ENCODE measurements at regions not wholly inside any gene's neighbourhood (a gene's known extent, or its start where the extent isn't known, plus 50 kb on each side); places are given as distances from the start of the nearest gene placed in this dataset.

GRCh38 chr18:22624176-22624575, 206.5 kb upstream of the CTAGE1 start:
- CTCF ChIA-PET: no interaction called here
- H3K4me2 ChIP-seq: no peak overlapping the region

GRCh38 chr18:22625406-22625805, 207.7 kb upstream of the CTAGE1 start:
- 78% methylated on average over 2 of the region's 2 CpGs for WGBS (ENCODE audit: missing lambda C conversion rate)
- no peak for ATAC-seq
- no peak for TF ChIP-seq ATOH8 (CRISPR knock-in tag; IDR thresholded peaks at IDR 0.05; ENCODE audit: low read depth)
- TF ChIP-seq CBX8 (IDR thresholded peaks at IDR 0.05): no peak
- no peak for TF ChIP-seq CHD4 (IDR thresholded peaks at IDR 0.05; ENCODE audit: borderline replicate concordance)
- TF ChIP-seq SMC3 (IDR thresholded peaks at IDR 0.05): no peak
- TF ChIP-seq MAFK (IDR thresholded peaks at IDR 0.05; ENCODE audit: partially characterized antibody): no peak
- TF ChIP-seq CHD2 (IDR thresholded peaks at IDR 0.05; ENCODE audit: low read length, partially characterized antibody): no peak
- TF ChIP-seq ZFP36 (IDR thresholded peaks at IDR 0.05; ENCODE audit: borderline replicate concordance, partially characterized antibody): no peak
- TF ChIP-seq ZSCAN20 (CRISPR knock-in tag; IDR thresholded peaks at IDR 0.05): no peak
- no peak for TF ChIP-seq RCOR1 (IDR thresholded peaks at IDR 0.05; ENCODE audit: low read depth, low read length)
- TF ChIP-seq HOXB13 (CRISPR knock-in tag; IDR thresholded peaks at IDR 0.05; ENCODE audit: low read depth): no peak
- no peak for TF ChIP-seq TFCP2L1 (CRISPR knock-in tag; IDR thresholded peaks at IDR 0.05)
- no peak for TF ChIP-seq MAZ (IDR thresholded peaks at IDR 0.05; ENCODE audit: borderline replicate concordance, low read depth, low read length)
- no peak for TF ChIP-seq SREBF2 (IDR thresholded peaks at IDR 0.05)
- Histone ChIP-seq H3K4me3 (no peak overlapping the region), H3K9me3 (no peaks in the 10 kb centered on the region), H3K4me1 (no peaks in the 10 kb centered on the region), H3K4me2 (no peak overlapping the region), H3K27ac (no peak overlapping the region)
- no peak for DNase-seq (ENCODE audit: low read depth in 1 of 2, low spot score in 1 of 2)
- no peak for FAIRE-seq
- ChIA-PET POLR2A (no interaction called here), CTCF (interaction anchor here (1.2 to 1.3 kb wide), 2 partner anchors 15 to 36 kb away, joined by 3 read pairs; no protein-coding TSS in a partner anchor)

More at GRCh38 chr18:22624176-22624575, 206.5 kb upstream of the CTAGE1 start:
- no peak for FAIRE-seq
- Histone ChIP-seq H3K4me3 (no peak overlapping the region), H3K9me3 (no peaks in the 10 kb centered on the region), H3K4me1 (no peaks in the 10 kb centered on the region), H3K27ac (no peak overlapping the region)
- DNase-seq (ENCODE audit: low read depth in 1 of 2, low spot score in 1 of 2): no peak
- POLR2A ChIA-PET: no interaction called here
- WGBS (ENCODE audit: missing lambda C conversion rate): 88% methylated on average over 2 of the region's 2 CpGs
- no peak for ATAC-seq
- TF ChIP-seq FOSB (CRISPR knock-in tag; IDR thresholded peaks at IDR 0.05): no peak
- TF ChIP-seq RCOR1 (IDR thresholded peaks at IDR 0.05; ENCODE audit: low read depth, low read length): no peak
- TF ChIP-seq CEBPB (IDR thresholded peaks at IDR 0.05): no peak
- TF ChIP-seq ESRRA (IDR thresholded peaks at IDR 0.05; ENCODE audit: borderline replicate concordance, low read length): no peak
- no peak for TF ChIP-seq ZNF302 (CRISPR knock-in tag; IDR thresholded peaks at IDR 0.05)
- no peak for TF ChIP-seq BHLHE40 (IDR thresholded peaks at IDR 0.05; ENCODE audit: low read depth, low read length)
- no peak for TF ChIP-seq HOXA7 (CRISPR knock-in tag; IDR thresholded peaks at IDR 0.05)
- no peak for TF ChIP-seq CHD2 (IDR thresholded peaks at IDR 0.05; ENCODE audit: low read length, partially characterized antibody)
- TF ChIP-seq SREBF2 (IDR thresholded peaks at IDR 0.05): no peak

GRCh38 chr18:22626771-22627170, 209.1 kb upstream of the CTAGE1 start:
- DNase-seq (ENCODE audit: low read depth in 1 of 2, low spot score in 1 of 2) (no peak), FAIRE-seq (no peak), ATAC-seq (no peak)
- CTCF ChIA-PET: interaction anchor here (0.6 to 1.3 kb wide), 2 partner anchors 16 to 569 kb away, joined by 3 to 5 read pairs; no protein-coding TSS in a partner anchor
- H3K4me1 ChIP-seq: no peaks in the 10 kb centered on the region
- no peak overlapping the region for H3K27ac ChIP-seq
- H3K4me2 ChIP-seq: no peak overlapping the region
- WGBS (ENCODE audit: missing lambda C conversion rate): 61% methylated on average over 3 of the region's 3 CpGs
- no peak overlapping the region for H3K4me3 ChIP-seq
- H3K9me3 ChIP-seq: no peaks in the 10 kb centered on the region
- TF ChIP-seq E2F6 (IDR thresholded peaks at IDR 0.05; ENCODE audit: borderline replicate concordance, low read depth) (no peak), USF2 (IDR thresholded peaks at IDR 0.05) (no peak), MAFK (IDR thresholded peaks at IDR 0.05; ENCODE audit: partially characterized antibody) (no peak), HDAC2 (IDR thresholded peaks at IDR 0.05) (no peak)
- POLR2A ChIA-PET: no interaction called here
